ENCODE measurements at regions not wholly inside any gene's neighbourhood (a gene's known extent, or its start where the extent isn't known, plus 50 kb on each side); places are given as distances from the start of the nearest gene placed in this dataset.

DNA sequence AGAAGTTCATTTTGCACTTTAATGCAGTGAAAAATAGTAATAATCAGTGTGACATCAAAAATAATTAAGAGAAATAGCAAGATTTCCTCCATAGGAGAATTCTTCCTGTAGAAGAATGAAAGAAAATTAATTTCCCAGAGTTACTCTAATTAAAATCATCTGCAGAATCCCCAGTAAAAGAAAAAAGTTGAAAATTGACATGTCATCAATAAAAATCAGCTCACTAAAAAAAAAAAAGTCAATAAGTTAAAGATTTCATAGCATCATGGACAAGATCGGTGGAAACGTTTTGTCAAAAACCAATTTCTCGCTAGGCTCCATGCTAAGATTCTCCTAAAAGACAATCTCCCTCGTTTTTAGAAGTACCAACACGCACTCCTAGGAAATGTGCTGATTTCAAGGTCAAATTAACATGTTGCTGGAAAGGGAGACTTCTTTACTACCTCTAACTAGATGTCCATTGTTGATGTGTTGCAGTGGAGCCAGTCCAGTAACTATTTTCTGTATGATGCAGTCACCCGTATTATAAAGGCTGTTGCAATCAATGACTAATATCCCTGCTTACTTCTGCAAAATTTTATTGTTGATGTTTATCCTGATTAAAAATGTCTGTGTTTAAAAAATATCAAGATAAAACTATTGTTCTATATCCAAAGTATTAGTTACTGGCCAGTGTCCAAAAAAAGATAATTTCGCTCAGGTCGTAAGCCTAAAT, 591.9 kb upstream of the MGMT start:
- H3K9ac ChIP-seq (ENCODE audit: low read length) = no peak overlapping the region

DNA sequence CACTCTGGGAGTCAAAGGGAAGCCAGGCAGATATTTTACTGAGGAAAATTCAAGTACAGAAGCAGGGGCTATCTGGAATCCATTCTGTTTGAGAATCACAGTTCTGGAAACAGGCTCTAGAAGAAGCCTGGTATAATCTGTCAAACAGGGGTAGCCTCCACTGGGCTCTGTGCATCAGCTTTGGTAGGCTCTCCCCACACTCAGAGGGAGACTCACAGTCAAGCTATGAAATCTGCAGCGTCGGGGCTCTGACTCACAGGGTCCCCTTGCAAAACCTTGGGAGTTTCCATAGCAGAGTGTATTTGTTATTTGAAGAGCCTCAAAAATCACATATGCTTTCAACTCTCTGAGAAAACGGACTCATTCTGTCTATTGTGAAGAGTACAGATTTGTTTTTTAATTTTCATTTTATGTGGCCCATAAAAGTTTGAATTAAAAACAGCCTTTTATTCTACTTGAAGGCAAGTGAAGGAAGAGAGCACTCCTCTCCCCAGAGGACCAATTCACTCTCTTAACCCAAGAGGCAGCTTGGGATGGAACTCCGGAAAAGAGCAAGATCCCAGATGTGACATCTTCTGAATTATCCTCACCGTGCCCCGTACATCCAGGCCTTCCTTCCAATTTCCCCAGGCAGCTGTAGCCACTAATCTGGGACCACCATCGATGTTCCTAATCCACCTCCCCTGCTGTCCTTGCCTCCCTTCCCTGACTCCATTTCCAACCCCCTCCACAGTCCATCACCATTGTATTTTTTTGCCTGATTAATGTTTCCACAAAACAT, 590.9 kb upstream of the MGMT start:
- H3K9ac ChIP-seq (ENCODE audit: low read length) = no peak overlapping the region
- H3K27me3 ChIP-seq (ENCODE audit: control insufficient read depth, insufficient read depth, low read length) = no peaks in the 10 kb centered on the region
- no peaks in the 10 kb centered on the region for H3K4me1 ChIP-seq (ENCODE audit: control insufficient read depth, insufficient read depth, low read length)
- no peaks in the 10 kb centered on the region for H3K36me3 ChIP-seq (ENCODE audit: control insufficient read depth, insufficient read depth, low read length)
- no peak overlapping the region for H3K4me3 ChIP-seq (ENCODE audit: low read length)
- no peaks in the 10 kb centered on the region for H3K9me3 ChIP-seq (ENCODE audit: control insufficient read depth, low read length)

More for the DNA sequence above, 591.9 kb upstream of the MGMT start:
- H3K4me3 ChIP-seq (ENCODE audit: low read length) = no peak overlapping the region
- no peaks in the 10 kb centered on the region for H3K27me3 ChIP-seq (ENCODE audit: control insufficient read depth, insufficient read depth, low read length)
- no peaks in the 10 kb centered on the region for H3K4me1 ChIP-seq (ENCODE audit: control insufficient read depth, insufficient read depth, low read length)
- no peaks in the 10 kb centered on the region for H3K9me3 ChIP-seq (ENCODE audit: control insufficient read depth, low read length)
- no peaks in the 10 kb centered on the region for H3K36me3 ChIP-seq (ENCODE audit: control insufficient read depth, insufficient read depth, low read length)

DNA sequence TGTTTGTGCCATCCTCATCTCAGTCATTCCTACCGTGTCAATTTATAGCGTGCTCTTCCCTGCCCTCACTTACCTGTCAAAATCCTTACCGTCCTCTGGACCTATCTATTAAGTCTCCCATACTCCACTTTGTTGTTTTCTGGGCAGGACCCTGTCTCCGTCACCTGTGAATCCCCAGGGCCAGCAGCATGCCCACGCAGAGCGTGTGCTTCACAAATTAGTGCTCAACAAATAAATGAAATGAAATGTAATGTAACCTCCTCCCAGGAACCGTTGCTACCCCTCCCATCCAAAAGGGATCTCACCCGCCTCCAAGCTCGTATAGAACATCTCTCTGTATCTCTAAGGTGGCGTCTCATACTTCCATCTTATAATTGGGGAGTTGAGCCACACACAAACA, 589.9 kb upstream of the MGMT start:
- Histone ChIP-seq H3K36me3 (ENCODE audit: control insufficient read depth, insufficient read depth, low read length) (no peaks in the 10 kb centered on the region), H3K9me3 (ENCODE audit: control insufficient read depth, low read length) (no peaks in the 10 kb centered on the region), H3K4me3 (ENCODE audit: low read length) (no peak overlapping the region), H3K4me1 (ENCODE audit: control insufficient read depth, insufficient read depth, low read length) (no peaks in the 10 kb centered on the region), H3K27me3 (ENCODE audit: control insufficient read depth, insufficient read depth, low read length) (no peaks in the 10 kb centered on the region), H3K9ac (ENCODE audit: low read length) (no peak overlapping the region)

DNA sequence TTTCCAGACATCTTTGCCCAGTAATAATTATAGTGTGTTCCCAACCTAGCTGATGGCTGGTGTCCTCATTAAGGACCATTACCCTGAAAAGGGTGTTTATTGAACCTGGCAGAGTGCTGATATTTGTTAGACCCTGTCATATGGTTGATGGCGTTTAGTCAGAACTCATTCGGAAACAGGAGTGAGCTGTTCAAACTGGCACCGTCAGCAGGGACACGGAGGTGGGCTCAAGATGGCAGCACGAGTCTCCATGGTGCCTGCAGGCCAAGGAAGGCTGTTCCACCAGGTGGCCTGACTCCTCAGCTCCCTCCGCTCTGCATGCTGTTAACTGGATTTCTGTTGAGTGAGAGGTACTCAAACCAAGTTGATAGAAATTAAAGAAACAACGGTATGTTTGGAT, 589.1 kb upstream of the MGMT start:
- Histone ChIP-seq H3K4me3 (ENCODE audit: low read length) (no peak overlapping the region), H3K9me3 (ENCODE audit: control insufficient read depth, low read length) (no peaks in the 10 kb centered on the region), H3K4me1 (ENCODE audit: control insufficient read depth, insufficient read depth, low read length) (no peaks in the 10 kb centered on the region), H3K27me3 (ENCODE audit: control insufficient read depth, insufficient read depth, low read length) (no peaks in the 10 kb centered on the region), H3K9ac (ENCODE audit: low read length) (no peak overlapping the region), H3K36me3 (ENCODE audit: control insufficient read depth, insufficient read depth, low read length) (no peaks in the 10 kb centered on the region)

DNA sequence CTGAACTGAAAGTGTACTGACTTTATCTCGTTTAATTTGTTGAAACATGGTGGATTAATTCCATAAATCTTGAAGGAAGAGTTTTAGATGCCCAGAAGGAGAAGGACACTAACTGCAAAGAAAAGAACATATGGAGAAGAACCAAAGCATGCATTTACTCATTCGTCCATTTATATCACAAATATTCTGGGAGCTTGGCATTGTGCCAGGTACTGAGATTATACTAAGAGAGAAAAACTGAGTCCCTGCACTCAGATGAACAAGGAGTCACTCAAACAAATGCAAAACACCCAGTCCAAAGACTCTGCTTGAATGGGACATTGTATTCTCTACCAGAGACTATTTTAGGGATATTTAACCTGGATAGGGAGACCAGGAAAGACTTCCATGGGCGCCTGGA, 588.0 kb upstream of the MGMT start:
- H3K27me3 ChIP-seq (ENCODE audit: control insufficient read depth, insufficient read depth, low read length) = no peaks in the 10 kb centered on the region
- H3K4me3 ChIP-seq (ENCODE audit: low read length) = no peak overlapping the region
- H3K9me3 ChIP-seq (ENCODE audit: control insufficient read depth, low read length) = no peaks in the 10 kb centered on the region
- no peaks in the 10 kb centered on the region for H3K36me3 ChIP-seq (ENCODE audit: control insufficient read depth, insufficient read depth, low read length)
- no peaks in the 10 kb centered on the region for H3K4me1 ChIP-seq (ENCODE audit: control insufficient read depth, insufficient read depth, low read length)
- H3K9ac ChIP-seq (ENCODE audit: low read length) = no peak overlapping the region

DNA sequence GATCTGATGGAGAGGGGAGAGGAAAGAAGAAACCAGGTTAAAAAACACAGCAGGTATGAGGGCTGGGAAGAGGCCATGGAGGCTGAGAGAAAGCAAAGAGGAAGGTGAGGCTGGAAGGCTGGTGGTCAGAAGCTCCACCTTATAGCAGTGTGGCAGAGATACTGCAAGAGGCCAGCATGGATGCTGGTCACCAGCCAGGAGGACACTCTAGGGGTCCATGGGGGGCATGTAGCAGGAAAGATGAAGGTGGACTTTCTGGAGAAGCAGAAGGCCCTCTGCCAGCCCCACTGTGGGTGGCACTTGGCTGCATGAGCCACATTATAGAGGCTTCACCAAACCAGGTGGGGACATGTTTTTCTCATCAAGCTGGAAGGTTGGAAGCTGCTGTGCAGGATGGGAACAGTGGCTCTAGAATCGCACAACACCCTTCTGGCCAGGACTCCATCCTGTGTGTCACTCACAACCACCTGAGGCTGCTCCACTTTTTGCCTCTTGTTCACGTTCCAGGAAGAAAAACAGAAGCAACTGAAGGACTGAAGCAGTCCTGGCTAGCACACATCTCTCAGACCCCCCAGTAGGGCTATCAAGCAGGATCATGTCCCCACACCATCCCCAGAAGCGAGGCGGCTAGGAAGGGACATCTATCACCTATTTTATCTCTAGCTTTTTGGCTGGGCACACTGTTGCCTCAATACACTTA, 587.5 kb upstream of the MGMT start:
- no peaks in the 10 kb centered on the region for H3K36me3 ChIP-seq (ENCODE audit: control insufficient read depth, insufficient read depth, low read length)
- no peaks in the 10 kb centered on the region for H3K9me3 ChIP-seq (ENCODE audit: control insufficient read depth, low read length)
- H3K4me3 ChIP-seq (ENCODE audit: low read length) = no peak overlapping the region
- H3K9ac ChIP-seq (ENCODE audit: low read length) = no peak overlapping the region
- H3K27me3 ChIP-seq (ENCODE audit: control insufficient read depth, insufficient read depth, low read length) = no peaks in the 10 kb centered on the region
- H3K4me1 ChIP-seq (ENCODE audit: control insufficient read depth, insufficient read depth, low read length) = no peaks in the 10 kb centered on the region

DNA sequence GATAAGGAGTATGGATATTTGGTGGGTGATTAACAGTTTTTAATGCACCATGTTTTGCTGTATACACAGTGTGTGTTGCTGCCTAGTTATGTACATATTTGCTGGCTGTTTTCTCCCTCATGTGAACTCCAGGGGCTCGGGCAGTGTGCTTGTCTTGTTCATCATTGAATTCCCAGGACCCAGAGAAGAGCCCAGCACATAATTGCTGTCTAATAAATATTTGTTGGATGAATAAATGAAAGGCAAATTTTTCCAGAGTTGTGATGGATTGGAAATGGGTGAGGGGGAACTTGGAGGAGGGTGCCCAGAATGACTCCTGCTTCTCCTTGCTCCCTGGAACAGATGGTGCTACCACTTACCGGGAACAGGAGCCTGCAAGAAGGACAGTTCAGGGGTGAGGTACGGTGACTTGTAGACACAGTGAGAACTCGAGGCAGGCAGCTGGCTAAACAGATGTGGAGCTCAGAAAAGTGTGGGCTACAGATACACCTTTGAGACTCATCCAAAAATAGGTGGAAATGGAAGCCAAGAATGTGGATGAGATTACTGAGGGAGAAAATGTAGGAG, 586.8 kb upstream of the MGMT start:
- no peaks in the 10 kb centered on the region for H3K4me1 ChIP-seq (ENCODE audit: control insufficient read depth, insufficient read depth, low read length)
- H3K4me3 ChIP-seq (ENCODE audit: low read length) = no peak overlapping the region
- H3K9me3 ChIP-seq (ENCODE audit: control insufficient read depth, low read length) = no peaks in the 10 kb centered on the region
- no peaks in the 10 kb centered on the region for H3K36me3 ChIP-seq (ENCODE audit: control insufficient read depth, insufficient read depth, low read length)
- no peak overlapping the region for H3K9ac ChIP-seq (ENCODE audit: low read length)
- no peaks in the 10 kb centered on the region for H3K27me3 ChIP-seq (ENCODE audit: control insufficient read depth, insufficient read depth, low read length)

DNA sequence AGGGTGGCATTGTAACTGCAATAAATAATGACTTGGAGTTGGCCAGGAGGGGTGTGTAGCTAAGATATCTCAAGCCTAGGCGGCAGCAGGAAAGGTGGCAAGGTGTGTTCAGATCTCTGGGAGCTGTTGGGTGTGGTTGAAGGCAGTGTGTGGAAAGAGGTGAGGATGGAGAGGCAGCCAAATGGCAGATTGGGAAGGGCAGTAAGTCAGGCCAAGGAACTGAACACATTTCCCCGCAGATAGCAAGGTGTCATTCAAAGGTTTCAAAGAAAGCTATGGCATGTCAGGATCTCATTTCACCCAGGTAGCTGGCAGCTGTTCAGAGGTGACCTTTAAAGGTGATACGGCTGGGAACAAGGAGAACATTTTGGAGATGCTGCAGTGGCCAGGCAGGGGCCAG, 586.0 kb upstream of the MGMT start:
- Histone ChIP-seq H3K4me1 (ENCODE audit: control insufficient read depth, insufficient read depth, low read length) (no peaks in the 10 kb centered on the region), H3K4me3 (ENCODE audit: low read length) (no peak overlapping the region), H3K9me3 (ENCODE audit: control insufficient read depth, low read length) (no peaks in the 10 kb centered on the region), H3K27me3 (ENCODE audit: control insufficient read depth, insufficient read depth, low read length) (no peaks in the 10 kb centered on the region), H3K9ac (ENCODE audit: low read length) (no peak overlapping the region), H3K36me3 (ENCODE audit: control insufficient read depth, insufficient read depth, low read length) (no peaks in the 10 kb centered on the region)

DNA sequence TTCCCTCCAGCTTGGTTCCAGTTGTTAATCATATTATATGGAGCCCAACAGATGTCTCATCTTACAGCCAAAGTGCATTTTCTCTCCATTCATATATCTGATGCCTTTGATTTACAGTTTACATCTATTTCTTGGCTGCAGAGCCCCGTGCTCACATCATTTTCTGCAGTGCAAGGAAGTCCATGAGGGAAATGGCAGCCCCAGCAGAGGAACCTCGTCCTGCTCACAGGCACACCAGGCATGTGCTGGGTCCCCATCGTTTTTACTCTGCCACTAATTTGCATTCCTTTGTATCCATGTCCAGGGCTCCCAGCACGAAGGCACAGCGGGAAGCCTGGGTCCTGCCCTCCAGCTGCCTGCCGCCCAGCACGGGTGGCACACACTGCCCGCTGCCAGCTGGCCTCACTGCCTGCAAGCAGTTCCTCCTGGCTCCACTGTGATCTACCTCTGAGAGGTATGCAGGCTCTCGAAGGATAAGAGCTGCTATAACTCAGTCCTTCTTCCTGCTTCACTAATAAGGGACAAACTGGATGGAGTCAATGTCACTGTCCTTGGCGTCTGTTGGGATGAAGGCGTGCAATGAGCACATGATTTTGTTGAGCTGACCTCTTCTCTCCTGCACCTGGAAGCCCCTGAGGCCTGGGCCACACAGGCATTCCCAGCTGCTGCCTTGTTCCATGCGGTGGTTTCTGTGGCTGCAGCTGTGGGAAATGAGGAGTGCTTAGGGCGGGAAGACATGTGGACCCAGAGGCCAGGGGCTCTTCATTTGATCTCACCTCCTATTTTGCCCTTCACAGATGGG, 583.6 kb upstream of the MGMT start:
- Histone ChIP-seq H3K27me3 (ENCODE audit: control insufficient read depth, insufficient read depth, low read length) (no peaks in the 10 kb centered on the region), H3K9me3 (ENCODE audit: control insufficient read depth, low read length) (no peaks in the 10 kb centered on the region), H3K4me3 (ENCODE audit: low read length) (no peak overlapping the region), H3K4me1 (ENCODE audit: control insufficient read depth, insufficient read depth, low read length) (no peaks in the 10 kb centered on the region), H3K9ac (ENCODE audit: low read length) (no peak overlapping the region), H3K36me3 (ENCODE audit: control insufficient read depth, insufficient read depth, low read length) (no peaks in the 10 kb centered on the region)

DNA sequence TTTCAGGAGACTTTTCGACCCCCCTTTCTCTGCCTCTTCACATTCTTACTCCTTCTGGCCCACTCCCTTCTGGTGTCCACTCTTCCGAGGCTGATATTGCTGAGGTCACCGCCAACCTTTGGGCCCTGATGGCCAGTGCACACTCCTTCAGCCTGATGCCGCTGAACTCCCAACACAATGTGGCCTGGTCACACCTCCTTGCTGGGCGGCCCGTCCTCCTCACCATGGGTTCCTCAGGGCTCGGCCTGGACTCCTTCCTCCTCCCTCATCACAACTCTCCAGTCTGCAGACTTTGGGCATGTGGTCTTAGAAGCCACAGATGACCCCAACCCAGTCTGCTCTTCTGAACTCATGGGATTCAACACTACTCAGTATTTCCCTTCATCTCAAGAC, 583.0 kb upstream of the MGMT start:
- H3K4me3 ChIP-seq (ENCODE audit: low read length) = no peak overlapping the region
- no peak overlapping the region for H3K9ac ChIP-seq (ENCODE audit: low read length)
- no peaks in the 10 kb centered on the region for H3K9me3 ChIP-seq (ENCODE audit: control insufficient read depth, low read length)
- no peaks in the 10 kb centered on the region for H3K36me3 ChIP-seq (ENCODE audit: control insufficient read depth, insufficient read depth, low read length)
- H3K27me3 ChIP-seq (ENCODE audit: control insufficient read depth, insufficient read depth, low read length) = no peaks in the 10 kb centered on the region
- H3K4me1 ChIP-seq (ENCODE audit: control insufficient read depth, insufficient read depth, low read length) = no peaks in the 10 kb centered on the region

DNA sequence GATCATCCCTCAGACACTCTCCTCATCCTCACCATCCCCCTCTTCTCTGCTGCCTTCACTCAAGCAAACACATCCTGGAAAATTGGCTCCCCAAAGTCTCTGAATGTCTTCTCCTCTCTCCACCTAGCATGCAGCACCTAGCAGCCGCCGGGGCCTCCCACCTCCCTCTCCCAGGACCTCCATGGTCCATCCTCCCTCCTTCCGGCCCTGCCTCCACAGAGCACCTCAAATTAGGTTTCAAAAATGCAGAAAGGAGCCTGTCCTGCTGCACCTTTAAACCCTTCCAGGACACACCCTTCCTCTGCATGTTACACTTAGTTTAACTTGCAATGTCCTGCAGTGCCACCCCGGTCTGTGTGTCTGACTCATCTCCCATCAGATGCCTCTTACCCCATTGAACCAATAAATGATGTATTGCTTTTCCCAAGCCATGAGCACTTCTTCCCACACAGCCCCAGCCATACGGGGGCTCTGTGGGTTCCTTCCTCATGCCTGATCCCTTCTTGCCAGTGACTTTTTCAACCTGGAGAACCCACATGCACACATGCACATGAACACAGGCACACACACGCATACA, 582.5 kb upstream of the MGMT start:
- H3K27me3 ChIP-seq (ENCODE audit: control insufficient read depth, insufficient read depth, low read length) = no peaks in the 10 kb centered on the region
- H3K9me3 ChIP-seq (ENCODE audit: control insufficient read depth, low read length) = no peaks in the 10 kb centered on the region
- H3K9ac ChIP-seq (ENCODE audit: low read length) = no peak overlapping the region
- no peaks in the 10 kb centered on the region for H3K36me3 ChIP-seq (ENCODE audit: control insufficient read depth, insufficient read depth, low read length)
- H3K4me1 ChIP-seq (ENCODE audit: control insufficient read depth, insufficient read depth, low read length) = no peaks in the 10 kb centered on the region
- H3K4me3 ChIP-seq (ENCODE audit: low read length) = no peak overlapping the region

Measured in mucosa of stomach (tissue), 1 donor.